GM18867 (cell line): ENCODE measurements at regions not wholly inside any gene's neighbourhood (a gene's known extent, or its start where the extent isn't known, plus 50 kb on each side); places are given as distances from the start of the nearest gene placed in this dataset.
A peak's percentile ranks its signal among the peaks of the same experiment; 100 is the strongest.
"Not testable (repeated sequence)": the region's sequence is repeated elsewhere in the genome, so short reads cannot be mapped to it uniquely, and the experiment has no call there.

Experiments used
- ATAC-seq: cut with Tn5 transposase; IDR thresholded peaks from one replicate; pipeline ENCODE4 v1.9.1; 2021; ENCODE audit warnings: mild to moderate bottlenecking, moderate library complexity; ENCODE audit not compliant: unreplicated experiment

- ATAC-seq, result no peak
Observed at GRCh38 chr11:115608976-115609375, 104.8 kb upstream of the CADM1 start.

GRCh38 chr11:115607621-115608221 is 103.5 kb upstream of the CADM1 start:
- ATAC-seq, result no peak

- no peak for ATAC-seq
Observed at GRCh38 chr11:115606498-115607220, 102.4 kb upstream of the CADM1 start.

GRCh38 chr11:115605871-115606497 is 101.8 kb upstream of the CADM1 start:
- no peak for ATAC-seq

- not testable (repeated sequence) for ATAC-seq
Observed at GRCh38 chr11:115605397-115605796, 101.2 kb upstream of the CADM1 start.

- ATAC-seq, result no peak
Observed at GRCh38 chr11:115599125-115599524, 94.9 kb upstream of the CADM1 start.

GRCh38 chr11:115598257-115598901 is 94.2 kb upstream of the CADM1 start:
- no peak for ATAC-seq

GRCh38 chr11:115591380-115591779 is 87.2 kb upstream of the CADM1 start:
- ATAC-seq, result no peak

GRCh38 chr11:115590254-115590653 is 86.0 kb upstream of the CADM1 start:
- no peak for ATAC-seq

GRCh38 chr11:115587718-115588342 is 83.6 kb upstream of the CADM1 start:
- ATAC-seq, result no peak

GRCh38 chr11:115585361-115586024 is 81.3 kb upstream of the CADM1 start:
- peak; percentile 94 for ATAC-seq

GRCh38 chr11:115581871-115582639 is 77.8 kb upstream of the CADM1 start:
- ATAC-seq, result no peak

- ATAC-seq, result no peak
Observed at GRCh38 chr11:115580927-115581680, 76.9 kb upstream of the CADM1 start.

- no peak for ATAC-seq
Observed at GRCh38 chr11:115580416-115580815, 76.2 kb upstream of the CADM1 start.

GRCh38 chr11:115579181-115579825 is 75.1 kb upstream of the CADM1 start:
- no peak for ATAC-seq

- ATAC-seq, result no peak
Observed at GRCh38 chr11:115578275-115578674, 74.1 kb upstream of the CADM1 start.

GRCh38 chr11:115577701-115578100 is 73.5 kb upstream of the CADM1 start:
- ATAC-seq, result no peak

GRCh38 chr11:115576606-115577380 is 72.6 kb upstream of the CADM1 start:
- ATAC-seq, result no peak
